Activated T-cell treated with anti-CD3 and anti-CD28 coated beads, Interleukin-2, amount 50 U/mL, for 4 hours (primary cell): ENCODE measurements at regions not wholly inside any gene's neighbourhood (a gene's known extent, or its start where the extent isn't known, plus 50 kb on each side); places are given as distances from the start of the nearest gene placed in this dataset.

ENCODE experiments used
- ATAC-seq, 2 donors: fragments of 200-7000 bp; cut with Tn5 transposase; one replicate each; pipeline ENCODE4 v1.10.0; 2021
- DNase-seq: peaks from one replicate; pipeline ENCODE4 v3.0.0-alpha.2; 2020
- H3K27me3 Mint-ChIP-seq: one replicate; pipeline ENCODE4 v1.8.0; 2021; ENCODE audit warnings: low read depth, mixed read lengths
- H3K36me3 Mint-ChIP-seq: one replicate; pipeline ENCODE4 v1.8.0; 2022; ENCODE audit warnings: mixed read lengths; ENCODE audit not compliant: insufficient read depth
- H3K4me1 Mint-ChIP-seq: one replicate; pipeline ENCODE4 v1.8.0; 2021; ENCODE audit warnings: low read depth, mixed read lengths
- H3K4me3 Mint-ChIP-seq: one replicate; pipeline ENCODE4 v1.8.0; 2021; ENCODE audit warnings: mild to moderate bottlenecking, moderate library complexity, mixed read lengths
- H3K9me3 Mint-ChIP-seq: one replicate; pipeline ENCODE4 v1.8.0; 2021; ENCODE audit warnings: mixed read lengths

DNA sequence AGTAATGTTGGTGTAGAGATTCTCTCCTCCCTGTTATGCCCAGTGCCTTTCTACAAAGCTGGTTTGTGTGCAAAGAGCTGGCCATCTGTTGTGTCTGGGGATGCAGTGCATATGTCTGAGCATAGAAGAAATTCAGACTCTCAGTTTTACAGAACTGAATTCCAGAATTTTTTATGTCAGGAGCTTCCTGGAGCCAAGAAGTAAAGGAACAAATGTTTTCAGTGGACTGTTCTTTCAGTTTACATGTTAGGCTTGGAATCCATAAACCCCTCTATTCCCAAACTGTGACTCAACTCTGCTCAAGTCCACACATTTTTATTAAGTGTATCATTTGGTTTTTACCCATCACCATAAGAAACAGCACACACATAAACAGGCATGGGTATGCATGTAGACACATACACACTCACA lies 366.0 kb downstream of the BRINP1 start:
- Mint-ChIP-seq H3K4me1 (no peaks in the 10 kb centered on the region), H3K9me3 (peaks cover 7% of the 10 kb centered on the region), H3K36me3 (no peaks in the 10 kb centered on the region), H3K27me3 (no peaks in the 10 kb centered on the region), H3K4me3 (no peak overlapping the region)
- no peak for DNase-seq
- no peak for ATAC-seq

DNA sequence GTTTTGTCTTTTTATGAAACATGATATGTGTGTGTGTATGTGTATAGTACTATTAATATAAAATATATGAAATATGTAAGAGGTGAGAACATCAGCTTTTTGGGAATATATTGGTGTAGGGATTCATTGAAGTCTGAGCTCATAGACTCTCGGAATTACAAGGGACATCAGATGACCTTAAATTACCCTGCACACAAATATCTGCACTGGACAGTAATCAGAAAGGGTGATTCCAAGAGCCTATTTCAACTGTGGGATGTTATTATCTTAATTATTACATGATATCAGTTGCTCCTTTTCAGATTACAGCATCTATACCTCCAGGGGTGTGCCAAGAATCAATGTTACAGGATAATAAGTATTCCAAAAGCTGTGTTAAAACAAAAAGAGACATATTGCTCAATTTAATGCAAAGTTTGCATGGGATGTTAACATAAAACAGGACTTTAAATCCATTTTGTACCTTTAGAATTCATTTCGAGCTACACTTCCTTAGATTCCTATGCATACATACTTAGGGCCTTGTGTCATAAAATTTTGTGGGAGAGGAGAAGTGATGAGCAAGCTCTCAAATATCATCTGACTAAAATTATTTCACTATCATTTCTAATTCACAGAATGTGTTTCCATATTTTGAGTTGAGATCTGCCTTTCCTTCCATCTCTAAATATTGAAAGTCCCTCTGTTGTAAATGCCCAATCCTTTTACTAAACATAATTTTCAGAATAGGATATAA lies 365.2 kb downstream of the BRINP1 start:
- H3K27me3 Mint-ChIP-seq, result no peaks in the 10 kb centered on the region
- DNase-seq (no peak), ATAC-seq (no peak)
- H3K9me3 Mint-ChIP-seq, result peaks cover 12% of the 10 kb centered on the region
- no peaks in the 10 kb centered on the region for H3K4me1 Mint-ChIP-seq
- H3K36me3 Mint-ChIP-seq, result no peaks in the 10 kb centered on the region
- H3K4me3 Mint-ChIP-seq, result no peak overlapping the region

DNA sequence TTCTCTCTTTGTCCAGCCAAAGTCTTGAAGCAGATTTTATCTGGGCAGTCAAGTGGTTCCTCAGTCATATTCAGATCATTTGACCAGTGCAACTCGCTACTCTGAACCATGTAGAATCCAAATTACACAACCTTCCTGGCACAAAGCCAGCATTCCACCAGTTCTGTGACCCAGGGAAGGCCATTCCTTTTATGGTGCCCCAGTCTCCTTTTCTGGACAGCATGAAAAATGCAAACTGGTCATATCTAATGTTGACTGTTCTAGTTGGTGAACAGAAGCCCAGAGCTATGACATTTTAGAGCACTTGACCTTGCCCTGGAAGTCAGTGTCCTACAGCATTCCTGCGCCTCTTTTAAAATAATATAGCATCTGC lies 364.6 kb downstream of the BRINP1 start:
- ATAC-seq (no peak), DNase-seq (no peak)
- no peaks in the 10 kb centered on the region for H3K27me3 Mint-ChIP-seq
- H3K9me3 Mint-ChIP-seq, result peaks cover 12% of the 10 kb centered on the region
- H3K4me3 Mint-ChIP-seq, result no peak overlapping the region
- H3K36me3 Mint-ChIP-seq, result no peaks in the 10 kb centered on the region
- no peaks in the 10 kb centered on the region for H3K4me1 Mint-ChIP-seq

DNA sequence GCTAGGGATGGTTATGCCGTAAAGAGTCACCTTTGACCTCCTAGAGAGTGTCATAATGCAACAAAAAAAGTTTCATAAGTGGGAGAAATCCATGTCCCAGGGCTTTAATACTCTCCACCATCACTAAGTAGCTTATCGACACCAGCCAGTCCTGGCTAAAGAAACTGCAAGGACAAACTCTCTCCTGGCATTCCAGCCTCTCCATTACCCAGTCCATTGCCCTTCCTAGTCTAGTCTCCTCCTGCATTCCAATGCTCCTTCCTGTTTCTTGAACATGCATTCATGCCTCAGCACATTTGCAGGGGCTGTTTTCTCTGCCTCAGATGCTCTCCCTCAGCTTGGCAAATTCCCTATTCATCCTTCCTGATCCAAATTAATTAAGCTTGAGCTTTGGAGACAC lies 364.1 kb downstream of the BRINP1 start:
- Mint-ChIP-seq H3K4me1 (no peaks in the 10 kb centered on the region), H3K9me3 (peaks cover 12% of the 10 kb centered on the region), H3K36me3 (no peaks in the 10 kb centered on the region), H3K4me3 (no peak overlapping the region), H3K27me3 (no peaks in the 10 kb centered on the region)
- ATAC-seq (no peak), DNase-seq (no peak)

DNA sequence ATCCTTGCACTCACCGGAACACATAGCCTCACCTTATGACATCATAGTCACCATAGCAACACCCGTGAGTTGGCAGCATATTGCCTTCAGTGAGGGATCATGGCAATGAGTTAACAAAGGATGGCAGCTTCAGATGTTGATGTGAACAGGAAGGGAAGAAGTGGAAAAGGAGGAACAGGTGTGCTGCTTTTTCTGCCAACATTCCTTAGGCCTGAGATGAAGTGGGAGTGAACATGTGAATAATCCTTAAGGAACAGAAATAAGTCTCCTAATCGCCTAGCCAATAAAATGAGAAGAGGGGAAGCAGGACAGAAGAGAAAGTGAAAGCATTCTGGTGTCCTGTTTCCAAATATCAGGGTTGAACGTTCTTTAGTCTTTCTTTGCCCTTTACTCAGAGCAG lies 360.0 kb downstream of the BRINP1 start:
- Mint-ChIP-seq H3K36me3 (no peaks in the 10 kb centered on the region), H3K4me1 (no peaks in the 10 kb centered on the region), H3K27me3 (no peaks in the 10 kb centered on the region), H3K9me3 (peaks cover 13% of the 10 kb centered on the region), H3K4me3 (no peak overlapping the region)
- no peak for ATAC-seq
- no peak for DNase-seq

DNA sequence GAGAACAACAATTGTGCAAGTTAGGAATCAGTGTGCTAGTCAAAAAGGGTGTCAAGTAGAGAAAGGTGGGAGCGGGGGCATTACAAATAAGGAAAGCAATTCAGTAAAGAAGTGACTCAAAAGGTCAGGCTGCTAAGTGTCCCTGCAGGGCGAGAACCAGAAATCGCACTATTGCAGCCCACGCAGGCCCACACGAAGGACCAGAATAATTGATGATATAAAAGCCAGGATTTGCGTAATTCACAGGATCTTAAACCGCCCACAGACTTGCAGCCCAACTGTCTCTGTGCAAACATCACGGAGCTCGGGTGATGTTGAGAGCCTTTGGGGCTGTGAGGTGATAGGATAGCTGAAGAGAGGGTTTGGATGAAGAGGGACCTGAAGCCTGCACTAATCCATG lies 349.0 kb downstream of the BRINP1 start:
- Mint-ChIP-seq H3K4me3 (no peak overlapping the region), H3K36me3 (no peaks in the 10 kb centered on the region), H3K4me1 (no peaks in the 10 kb centered on the region), H3K9me3 (peaks cover 10% of the 10 kb centered on the region), H3K27me3 (no peaks in the 10 kb centered on the region)
- DNase-seq (no peak), ATAC-seq (no peak)

DNA sequence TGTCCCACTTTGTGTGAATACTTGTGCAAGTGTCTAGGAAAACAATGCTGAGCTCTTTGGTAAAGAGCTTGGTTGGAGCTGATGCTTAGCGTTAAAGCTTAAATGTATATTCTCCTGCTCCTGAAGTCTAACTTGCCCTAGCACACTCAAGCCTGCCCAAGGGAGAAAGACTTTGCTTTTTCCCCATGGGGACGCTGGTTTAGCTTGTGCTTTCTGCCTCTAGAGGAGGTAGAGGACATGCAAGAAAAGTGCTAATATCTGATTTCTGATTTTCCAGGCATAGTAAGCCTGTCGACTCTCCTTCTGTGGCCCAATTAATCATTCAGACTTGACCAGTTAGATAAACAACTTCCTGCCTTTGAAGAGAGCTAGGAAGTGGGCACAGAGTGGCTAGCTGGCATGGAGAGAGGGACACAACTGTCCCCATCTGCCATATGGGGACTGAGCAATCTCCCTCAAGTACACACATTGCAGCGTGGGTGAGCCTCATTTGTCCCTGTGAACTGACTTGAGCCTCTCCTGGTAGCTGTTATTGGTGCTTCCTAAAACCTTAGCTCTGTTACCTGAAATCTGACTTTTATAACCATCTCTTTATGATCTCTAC lies 348.4 kb downstream of the BRINP1 start:
- ATAC-seq, result no peak
- Mint-ChIP-seq H3K36me3 (no peaks in the 10 kb centered on the region), H3K27me3 (no peaks in the 10 kb centered on the region), H3K4me1 (no peaks in the 10 kb centered on the region), H3K9me3 (peaks cover 6% of the 10 kb centered on the region), H3K4me3 (no peak overlapping the region)
- DNase-seq, result no peak

DNA sequence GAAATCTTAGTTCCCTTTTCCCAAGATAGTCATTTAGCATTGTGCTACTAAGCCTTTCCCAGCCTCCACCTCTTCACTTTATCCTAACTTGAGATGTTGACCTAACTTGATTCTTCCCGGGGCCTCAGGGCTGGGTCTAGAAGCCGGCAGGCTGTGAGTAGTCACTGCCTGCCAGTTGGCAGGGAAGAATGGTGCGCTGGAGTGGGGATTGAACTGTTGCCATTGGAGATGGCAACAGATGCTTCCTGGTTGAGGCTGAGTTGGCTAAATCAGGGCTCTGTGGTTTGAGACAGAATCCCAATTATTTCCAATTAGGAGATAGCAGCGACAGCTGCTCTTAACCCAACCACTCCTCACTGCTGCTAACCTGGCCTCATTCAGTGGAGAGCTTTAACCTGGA lies 343.1 kb downstream of the BRINP1 start:
- Mint-ChIP-seq H3K4me1 (no peaks in the 10 kb centered on the region), H3K4me3 (no peak overlapping the region), H3K9me3 (peaks cover 6% of the 10 kb centered on the region), H3K27me3 (no peaks in the 10 kb centered on the region), H3K36me3 (no peaks in the 10 kb centered on the region)
- DNase-seq (no peak), ATAC-seq (no peak)

DNA sequence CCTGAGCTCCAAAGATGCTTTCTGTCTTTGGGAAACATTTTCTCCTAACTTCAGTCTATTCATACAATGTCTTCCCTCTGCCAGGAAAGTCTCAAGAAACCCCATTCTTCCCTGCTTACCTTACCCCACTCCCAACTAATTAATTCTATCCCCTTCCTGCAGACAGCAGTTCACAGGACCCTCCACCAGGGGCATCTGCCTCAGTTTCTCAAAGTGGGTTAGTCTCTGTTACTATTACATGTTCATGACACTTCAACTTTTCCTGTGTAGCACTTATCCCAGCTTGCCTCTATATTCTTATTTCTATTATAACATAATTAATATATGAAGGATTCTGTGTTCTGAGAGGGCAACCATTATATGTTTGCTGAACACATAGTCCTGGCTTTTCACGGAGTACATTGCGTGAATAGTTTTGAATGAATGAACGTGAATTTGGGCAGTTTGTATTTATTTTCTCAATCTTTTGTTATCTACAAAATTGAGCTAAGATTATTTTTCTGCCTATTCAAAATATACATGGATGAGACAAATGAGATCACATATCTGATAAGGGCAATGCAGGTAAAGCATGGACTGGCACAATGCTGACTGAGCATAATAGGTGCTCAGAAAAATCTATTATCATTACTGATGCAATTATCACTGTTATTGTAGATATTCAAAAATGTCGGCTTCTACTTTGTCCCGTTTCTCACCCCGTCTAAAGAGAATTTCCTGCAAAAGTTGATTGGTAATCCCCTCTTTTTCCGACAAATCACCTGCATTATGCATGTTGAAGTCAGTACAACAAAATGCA lies 341.1 kb downstream of the BRINP1 start:
- Mint-ChIP-seq H3K9me3 (peaks cover 12% of the 10 kb centered on the region), H3K36me3 (no peaks in the 10 kb centered on the region), H3K27me3 (no peaks in the 10 kb centered on the region), H3K4me1 (no peaks in the 10 kb centered on the region), H3K4me3 (no peak overlapping the region)
- ATAC-seq (no peak), DNase-seq (no peak)

DNA sequence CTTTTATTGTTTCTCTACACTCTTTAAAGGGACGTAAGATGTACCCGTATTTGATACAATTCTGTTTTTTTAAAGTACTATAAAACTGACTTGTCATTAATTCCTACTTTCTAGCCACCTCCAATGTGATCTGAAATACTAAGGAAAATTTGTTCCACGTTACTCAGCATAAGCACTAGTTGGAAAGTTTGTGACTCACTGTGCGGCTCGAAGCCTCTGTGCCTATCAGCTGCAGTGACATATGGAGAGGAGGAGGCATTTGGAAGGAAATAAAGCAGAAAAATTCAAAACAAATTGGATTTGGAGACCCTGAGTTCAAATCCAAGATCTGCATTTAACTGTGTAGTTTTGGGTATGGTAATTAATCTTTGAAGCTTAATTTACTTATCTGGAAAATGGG lies 339.3 kb downstream of the BRINP1 start:
- Mint-ChIP-seq H3K27me3 (no peaks in the 10 kb centered on the region), H3K4me1 (no peaks in the 10 kb centered on the region), H3K9me3 (peaks cover 17% of the 10 kb centered on the region), H3K36me3 (no peaks in the 10 kb centered on the region), H3K4me3 (no peak overlapping the region)
- ATAC-seq (no peak), DNase-seq (no peak)

DNA sequence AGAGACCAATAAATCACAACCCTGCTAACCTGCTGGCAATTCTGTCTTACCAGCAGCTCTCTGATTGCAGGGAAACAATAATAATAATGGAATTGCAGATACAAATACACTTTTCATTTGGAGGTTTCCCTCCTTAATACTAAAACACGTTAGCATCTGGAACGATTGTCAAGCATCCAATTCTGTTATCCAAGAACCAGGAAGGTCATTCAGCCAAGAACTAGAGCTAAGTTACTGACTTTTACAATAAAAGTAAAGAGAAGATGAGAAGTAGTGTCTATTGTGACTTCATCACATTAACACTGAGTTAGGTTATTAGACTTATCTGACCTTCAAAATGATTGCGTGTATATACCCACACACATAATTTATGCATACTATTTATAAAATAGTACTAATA lies 335.6 kb downstream of the BRINP1 start:
- DNase-seq, result no peak
- H3K4me3 Mint-ChIP-seq, result no peak overlapping the region
- no peaks in the 10 kb centered on the region for H3K36me3 Mint-ChIP-seq
- H3K27me3 Mint-ChIP-seq, result no peaks in the 10 kb centered on the region
- no peak for ATAC-seq
- no peaks in the 10 kb centered on the region for H3K4me1 Mint-ChIP-seq
- peaks cover 18% of the 10 kb centered on the region for H3K9me3 Mint-ChIP-seq

DNA sequence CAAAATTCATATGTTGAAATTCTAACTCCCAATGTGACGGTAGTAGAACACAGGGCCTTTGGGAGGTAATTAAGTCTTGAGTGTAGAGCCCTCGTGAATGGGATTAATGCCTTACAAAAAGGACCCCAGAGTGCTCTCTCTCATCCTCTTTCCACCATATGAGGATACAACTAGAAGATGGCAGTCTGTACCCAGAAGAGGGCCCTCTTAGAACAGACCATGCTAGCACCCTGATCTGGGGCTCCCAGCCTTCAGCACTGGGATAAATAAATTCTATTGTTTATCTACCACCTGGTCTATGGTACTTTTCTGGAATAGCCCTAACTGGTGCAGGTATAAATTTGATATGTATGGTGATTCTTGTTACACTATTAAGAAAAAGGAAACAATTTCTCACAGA lies 332.3 kb downstream of the BRINP1 start:
- Mint-ChIP-seq H3K27me3 (no peaks in the 10 kb centered on the region), H3K36me3 (no peaks in the 10 kb centered on the region), H3K9me3 (peaks cover 18% of the 10 kb centered on the region), H3K4me3 (no peak overlapping the region), H3K4me1 (no peaks in the 10 kb centered on the region)
- ATAC-seq, result no peak
- no peak for DNase-seq

DNA sequence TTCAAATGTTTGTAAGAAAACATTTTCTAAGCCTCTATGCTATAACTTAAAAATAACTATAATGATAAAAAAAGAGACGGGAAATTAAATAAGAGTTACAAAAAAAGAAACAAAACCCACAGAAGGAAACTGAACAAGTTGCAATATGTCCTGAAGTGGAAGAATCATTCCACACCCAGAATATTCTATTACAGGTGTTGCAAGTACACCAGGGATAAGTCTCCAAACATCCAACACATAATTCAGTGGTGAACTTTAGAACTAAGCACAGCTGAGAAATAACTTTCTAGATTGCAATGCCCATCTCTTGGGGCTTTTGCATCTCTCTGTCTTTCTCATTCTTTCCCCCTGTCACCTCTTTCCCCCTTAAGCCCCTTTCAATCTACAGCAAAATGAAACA lies 325.2 kb downstream of the BRINP1 start:
- Mint-ChIP-seq H3K4me1 (no peaks in the 10 kb centered on the region), H3K4me3 (no peak overlapping the region), H3K36me3 (no peaks in the 10 kb centered on the region), H3K9me3 (peaks cover 3% of the 10 kb centered on the region), H3K27me3 (no peaks in the 10 kb centered on the region)
- ATAC-seq, result no peak
- DNase-seq, result no peak

DNA sequence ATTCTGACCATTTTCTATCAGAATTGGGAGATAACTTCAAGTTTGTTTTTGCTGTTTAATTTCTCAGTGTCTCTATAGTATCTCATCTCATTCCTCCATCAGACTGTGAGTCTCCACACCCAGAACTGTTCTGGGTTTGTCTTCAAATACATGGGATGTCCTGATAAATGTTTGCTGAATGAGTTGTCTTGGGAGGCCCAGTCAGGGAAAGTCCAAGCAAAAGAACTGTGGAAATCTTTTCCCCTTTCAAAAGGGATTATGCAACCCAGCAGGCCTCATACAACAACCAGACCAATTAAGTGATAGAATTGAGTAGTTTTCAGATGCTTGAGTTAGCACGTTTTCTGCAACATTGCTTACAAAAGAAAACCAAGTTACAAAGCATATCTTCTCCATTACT lies 324.4 kb downstream of the BRINP1 start:
- no peaks in the 10 kb centered on the region for H3K36me3 Mint-ChIP-seq

More for the DNA sequence above, 324.4 kb downstream of the BRINP1 start:
- Mint-ChIP-seq H3K27me3 (no peaks in the 10 kb centered on the region), H3K9me3 (peaks cover 3% of the 10 kb centered on the region), H3K4me1 (no peaks in the 10 kb centered on the region), H3K4me3 (no peak overlapping the region)
- DNase-seq (no peak), ATAC-seq (no peak)
